ENCODE measurements at regions not wholly inside any gene's neighbourhood (a gene's known extent, or its start where the extent isn't known, plus 50 kb on each side); places are given as distances from the start of the nearest gene placed in this dataset.

DNA sequence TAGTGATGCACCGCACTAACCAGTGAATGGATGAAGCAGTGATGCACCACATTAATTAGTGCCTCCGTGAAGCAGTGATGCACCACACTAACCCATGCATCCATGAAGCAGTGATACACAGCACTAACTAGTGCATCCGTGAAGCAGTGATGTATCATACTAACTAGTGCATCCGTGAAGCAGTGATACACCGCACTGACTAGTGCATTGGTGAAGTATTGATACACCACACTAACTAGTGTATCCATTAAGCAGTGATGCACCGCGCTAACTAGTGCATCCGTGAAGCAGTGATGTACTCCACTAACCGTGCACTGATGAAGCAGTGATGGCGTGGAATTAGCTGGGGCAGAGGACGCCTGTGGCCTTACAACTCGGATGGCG lies 80.6 kb upstream of the NKD1 start:
- no peaks in the 10 kb centered on the region for H3K4me1 ChIP-seq (ENCODE audit: control insufficient read depth, extremely low read depth, insufficient read depth, low read length)
- no peaks in the 10 kb centered on the region for H3K9me3 ChIP-seq (ENCODE audit: control insufficient read depth, insufficient read depth, low read depth, low read length)
- TF ChIP-seq EZH2 (IDR thresholded peaks at IDR 0.05; ENCODE audit: low read length, missing control alignments) = peak; percentile 74
- TF ChIP-seq, protein P1, sequence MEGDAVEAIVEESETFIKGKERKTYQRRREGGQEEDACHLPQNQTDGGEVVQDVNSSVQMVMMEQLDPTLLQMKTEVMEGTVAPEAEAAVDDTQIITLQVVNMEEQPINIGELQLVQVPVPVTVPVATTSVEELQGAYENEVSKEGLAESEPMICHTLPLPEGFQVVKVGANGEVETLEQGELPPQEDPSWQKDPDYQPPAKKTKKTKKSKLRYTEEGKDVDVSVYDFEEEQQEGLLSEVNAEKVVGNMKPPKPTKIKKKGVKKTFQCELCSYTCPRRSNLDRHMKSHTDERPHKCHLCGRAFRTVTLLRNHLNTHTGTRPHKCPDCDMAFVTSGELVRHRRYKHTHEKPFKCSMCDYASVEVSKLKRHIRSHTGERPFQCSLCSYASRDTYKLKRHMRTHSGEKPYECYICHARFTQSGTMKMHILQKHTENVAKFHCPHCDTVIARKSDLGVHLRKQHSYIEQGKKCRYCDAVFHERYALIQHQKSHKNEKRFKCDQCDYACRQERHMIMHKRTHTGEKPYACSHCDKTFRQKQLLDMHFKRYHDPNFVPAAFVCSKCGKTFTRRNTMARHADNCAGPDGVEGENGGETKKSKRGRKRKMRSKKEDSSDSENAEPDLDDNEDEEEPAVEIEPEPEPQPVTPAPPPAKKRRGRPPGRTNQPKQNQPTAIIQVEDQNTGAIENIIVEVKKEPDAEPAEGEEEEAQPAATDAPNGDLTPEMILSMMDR (conservative IDR thresholded peaks at IDR 0.05 in 1 of 2, IDR thresholded peaks at IDR 0.05 in 1 of 2; ENCODE audit: low read depth in 1 of 2, low read length in 2 of 2) = no peak
- H4K20me1 ChIP-seq (ENCODE audit: control insufficient read depth, extremely low read depth, insufficient read depth, low read length) = no peaks in the 10 kb centered on the region
- H3K27me3 ChIP-seq (ENCODE audit: control insufficient read depth, insufficient read depth, low read length) = peaks cover 9% of the 10 kb centered on the region
- H3K27ac ChIP-seq (ENCODE audit: insufficient read depth, low read length) = no peak overlapping the region
- no peak overlapping the region for H3K4me3 ChIP-seq (replicated peaks in 1 of 4; ENCODE audit: control extremely low read depth in 1 of 4, insufficient read depth in 1 of 4, low read depth in 3 of 4, low read length in 4 of 4)
- H3K9ac ChIP-seq (ENCODE audit: insufficient read depth, low read length) = no peak overlapping the region
- H2AFZ ChIP-seq (ENCODE audit: low read length) = no peak overlapping the region
- H3K4me2 ChIP-seq (ENCODE audit: extremely low read depth, insufficient read depth, low read length) = peak overlapping the region; percentile 25
- no peak for DNase-seq (ENCODE audit: low read depth in 2 of 2)
- H3K79me2 ChIP-seq (ENCODE audit: control insufficient read depth, insufficient read depth, low read length) = no peaks in the 10 kb centered on the region
- no peaks in the 10 kb centered on the region for H3K36me3 ChIP-seq (ENCODE audit: control insufficient read depth, insufficient read depth, low read length)

DNA sequence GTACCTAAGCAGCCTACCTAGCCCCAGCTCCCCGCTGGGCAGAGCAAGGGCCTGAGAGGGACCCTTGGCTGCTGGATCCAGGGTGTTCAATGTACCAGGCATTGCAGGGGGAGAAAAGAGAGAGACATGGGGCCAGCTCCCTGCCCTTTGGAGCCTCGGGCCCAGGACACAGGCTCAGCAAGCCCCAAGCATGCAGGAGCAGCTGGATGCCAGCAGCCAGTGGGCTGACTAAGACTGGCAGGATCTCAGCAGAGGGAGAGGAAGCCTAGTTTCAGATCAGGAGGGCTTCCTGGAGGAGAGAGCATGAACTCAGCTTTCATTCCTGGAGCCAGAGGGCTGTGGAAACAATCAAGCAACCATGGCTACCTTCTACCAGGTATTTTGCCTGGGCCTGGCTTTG lies 82.0 kb upstream of the NKD1 start:
- DNase-seq (ENCODE audit: low read depth in 2 of 2) = no peak
- Histone ChIP-seq H3K9me3 (ENCODE audit: control insufficient read depth, insufficient read depth, low read depth, low read length) (no peaks in the 10 kb centered on the region), H3K27me3 (ENCODE audit: control insufficient read depth, insufficient read depth, low read length) (peaks cover 9% of the 10 kb centered on the region), H3K9ac (ENCODE audit: insufficient read depth, low read length) (no peak overlapping the region), H2AFZ (ENCODE audit: low read length) (no peak overlapping the region), H3K4me3 (replicated peaks in 1 of 4; ENCODE audit: control extremely low read depth in 1 of 4, insufficient read depth in 1 of 4, low read depth in 3 of 4, low read length in 4 of 4) (no peak overlapping the region), H4K20me1 (ENCODE audit: control insufficient read depth, extremely low read depth, insufficient read depth, low read length) (no peaks in the 10 kb centered on the region), H3K4me1 (ENCODE audit: control insufficient read depth, extremely low read depth, insufficient read depth, low read length) (no peaks in the 10 kb centered on the region), H3K79me2 (ENCODE audit: control insufficient read depth, insufficient read depth, low read length) (no peaks in the 10 kb centered on the region), H3K27ac (ENCODE audit: insufficient read depth, low read length) (no peak overlapping the region), H3K4me2 (ENCODE audit: extremely low read depth, insufficient read depth, low read length) (no peak overlapping the region), H3K36me3 (ENCODE audit: control insufficient read depth, insufficient read depth, low read length) (no peaks in the 10 kb centered on the region)
- no peak for TF ChIP-seq EZH2 (IDR thresholded peaks at IDR 0.05; ENCODE audit: low read length, missing control alignments)
- TF ChIP-seq, protein P1 (conservative IDR thresholded peaks at IDR 0.05 in 1 of 2, IDR thresholded peaks at IDR 0.05 in 1 of 2; ENCODE audit: low read depth in 1 of 2, low read length in 2 of 2) = no peak

DNA sequence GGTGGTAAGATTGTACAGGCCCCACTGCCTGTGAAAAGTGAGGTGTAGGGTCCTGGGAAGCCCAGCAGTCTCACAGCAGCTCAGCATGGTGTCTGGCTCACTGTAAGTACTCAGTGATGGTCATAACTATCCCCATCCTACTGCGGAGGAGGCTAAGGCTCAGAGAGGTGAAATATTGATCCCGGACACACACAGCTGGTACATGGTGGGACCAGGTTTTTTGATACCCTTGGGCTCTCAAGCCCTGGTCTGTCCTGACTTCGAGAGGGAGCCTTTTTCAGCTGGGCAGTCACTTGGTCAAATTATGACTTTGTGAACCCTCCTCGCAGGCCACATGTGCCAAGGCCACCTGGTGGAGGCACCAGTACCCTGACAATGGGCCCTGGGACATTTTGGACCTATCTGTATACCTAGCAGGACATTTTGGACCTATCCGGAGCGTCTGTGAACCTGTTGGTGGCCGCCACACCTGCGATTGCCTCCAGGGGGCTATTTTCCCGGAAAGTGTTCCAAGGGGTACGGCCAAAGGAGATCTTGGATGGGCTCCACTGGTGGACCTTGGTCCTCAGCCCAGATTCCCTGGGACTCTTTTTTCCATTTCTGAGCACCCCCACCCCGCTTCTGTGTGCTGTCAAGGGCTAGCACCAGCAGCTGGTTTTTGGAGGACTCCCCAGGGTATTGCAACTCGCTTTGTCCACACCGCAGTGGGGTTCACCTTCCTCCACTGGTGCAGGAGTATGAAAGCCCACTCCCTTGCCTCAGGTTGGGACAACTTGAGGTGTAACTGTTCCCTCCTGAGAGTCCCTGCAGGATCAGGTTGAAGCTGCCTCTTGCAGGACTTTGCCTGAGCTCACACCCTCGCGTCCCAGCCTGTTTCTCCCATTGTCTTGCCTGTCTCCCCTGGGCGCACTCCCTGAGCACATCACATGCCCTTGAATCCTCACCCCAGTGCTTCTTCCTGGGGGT lies 83.6 kb upstream of the NKD1 start:
- H4K20me1 ChIP-seq (ENCODE audit: control insufficient read depth, extremely low read depth, insufficient read depth, low read length) = no peaks in the 10 kb centered on the region
- DNase-seq (ENCODE audit: low read depth in 2 of 2) = no peak

More for the DNA sequence above, 83.6 kb upstream of the NKD1 start:
- Histone ChIP-seq H3K27me3 (ENCODE audit: control insufficient read depth, insufficient read depth, low read length) (peaks cover 9% of the 10 kb centered on the region), H3K36me3 (ENCODE audit: control insufficient read depth, insufficient read depth, low read length) (no peaks in the 10 kb centered on the region), H3K27ac (ENCODE audit: insufficient read depth, low read length) (no peak overlapping the region), H3K9ac (ENCODE audit: insufficient read depth, low read length) (no peak overlapping the region), H3K9me3 (ENCODE audit: control insufficient read depth, insufficient read depth, low read depth, low read length) (no peaks in the 10 kb centered on the region), H3K4me1 (ENCODE audit: control insufficient read depth, extremely low read depth, insufficient read depth, low read length) (no peaks in the 10 kb centered on the region), H2AFZ (ENCODE audit: low read length) (no peak overlapping the region), H3K79me2 (ENCODE audit: control insufficient read depth, insufficient read depth, low read length) (no peaks in the 10 kb centered on the region), H3K4me3 (replicated peaks in 1 of 4; ENCODE audit: control extremely low read depth in 1 of 4, insufficient read depth in 1 of 4, low read depth in 3 of 4, low read length in 4 of 4) (no peak overlapping the region), H3K4me2 (ENCODE audit: extremely low read depth, insufficient read depth, low read length) (no peak overlapping the region)
- TF ChIP-seq, protein P1 (conservative IDR thresholded peaks at IDR 0.05 in 1 of 2, IDR thresholded peaks at IDR 0.05 in 1 of 2; ENCODE audit: low read depth in 1 of 2, low read length in 2 of 2) = no peak
- TF ChIP-seq EZH2 (IDR thresholded peaks at IDR 0.05; ENCODE audit: low read length, missing control alignments) = no peak
